HG03159 (cell line): ENCODE measurements at regions not wholly inside any gene's neighbourhood (a gene's known extent, or its start where the extent isn't known, plus 50 kb on each side); places are given as distances from the start of the nearest gene placed in this dataset.
"Not testable (repeated sequence)": the region's sequence is repeated elsewhere in the genome, so short reads cannot be mapped to it uniquely, and the experiment has no call there.

Experiments used
- ATAC-seq: cut with Tn5 transposase; IDR thresholded peaks from one replicate; pipeline ENCODE4 v1.9.1; 2021; ENCODE audit warnings: mild to moderate bottlenecking, moderate library complexity; ENCODE audit not compliant: unreplicated experiment

GRCh38 chr10:29733323-29733722 lies 98.6 kb upstream of the SVIL start:
- ATAC-seq, result no peak

GRCh38 chr10:29732918-29733317 lies 98.1 kb upstream of the SVIL start:
- no peak for ATAC-seq

GRCh38 chr10:29731760-29732159 lies 97.0 kb upstream of the SVIL start:
- no peak for ATAC-seq

GRCh38 chr10:29730969-29731368 lies 96.2 kb upstream of the SVIL start:
- no peak for ATAC-seq

GRCh38 chr10:29730458-29730857 lies 95.7 kb upstream of the SVIL start:
- no peak for ATAC-seq

GRCh38 chr10:29728541-29729049 lies 93.8 kb upstream of the SVIL start:
- no peak for ATAC-seq

GRCh38 chr10:29725927-29726326 lies 91.2 kb upstream of the SVIL start:
- not testable (repeated sequence) for ATAC-seq

- ATAC-seq, result no peak
Measured at GRCh38 chr10:29725133-29725720, 90.5 kb upstream of the SVIL start.

- ATAC-seq, result no peak
Measured at GRCh38 chr10:29723726-29724125, 89.0 kb upstream of the SVIL start.

- ATAC-seq, result no peak
Measured at GRCh38 chr10:29722777-29723176, 88.0 kb upstream of the SVIL start.

GRCh38 chr10:29720149-29720548 lies 85.4 kb upstream of the SVIL start:
- no peak for ATAC-seq

- ATAC-seq, result no peak
Measured at GRCh38 chr10:29719281-29719675, 84.5 kb upstream of the SVIL start.

GRCh38 chr10:29715296-29715695 lies 80.5 kb upstream of the SVIL start:
- ATAC-seq, result no peak

- ATAC-seq, result no peak
Measured at GRCh38 chr10:29714096-29714874, 79.5 kb upstream of the SVIL start.

GRCh38 chr10:29713450-29713849 lies 78.7 kb upstream of the SVIL start:
- no peak for ATAC-seq

- no peak for ATAC-seq
Measured at GRCh38 chr10:29712108-29712507, 77.3 kb upstream of the SVIL start.

- ATAC-seq, result no peak
Measured at GRCh38 chr10:29710128-29710527, 75.4 kb upstream of the SVIL start.

- ATAC-seq, result no peak
Measured at GRCh38 chr10:29709484-29710002, 74.8 kb upstream of the SVIL start.

- no peak for ATAC-seq
Measured at GRCh38 chr10:29703271-29703670, 68.5 kb upstream of the SVIL start.

GRCh38 chr10:29702273-29703164 lies 67.7 kb upstream of the SVIL start:
- ATAC-seq, result no peak

- no peak for ATAC-seq
Measured at GRCh38 chr10:29701306-29701705, 66.5 kb upstream of the SVIL start.
